ENCODE measurements at regions not wholly inside any gene's neighbourhood (a gene's known extent, or its start where the extent isn't known, plus 50 kb on each side); places are given as distances from the start of the nearest gene placed in this dataset.

- H3K4me1 Mint-ChIP-seq (ENCODE audit: low read depth) = no peaks in the 10 kb centered on the region
- H3K4me3 Mint-ChIP-seq = no peak overlapping the region
- H3K27me3 Mint-ChIP-seq = no peaks in the 10 kb centered on the region
- H3K27ac Mint-ChIP-seq = no peak overlapping the region
- H3K9me3 Mint-ChIP-seq (ENCODE audit: low read depth) = no peaks in the 10 kb centered on the region
- H3K36me3 Mint-ChIP-seq = no peaks in the 10 kb centered on the region
Measured at GRCh38 chr2:40507432-40507831, 55.5 kb upstream of the SLC8A1 start.

GRCh38 chr2:40510304-40510703 is 58.4 kb upstream of the SLC8A1 start:
- H3K36me3 Mint-ChIP-seq = no peaks in the 10 kb centered on the region
- H3K27me3 Mint-ChIP-seq = no peaks in the 10 kb centered on the region
- H3K4me1 Mint-ChIP-seq (ENCODE audit: low read depth) = no peaks in the 10 kb centered on the region
- no peak overlapping the region for H3K4me3 Mint-ChIP-seq
- H3K27ac Mint-ChIP-seq = no peak overlapping the region
- no peaks in the 10 kb centered on the region for H3K9me3 Mint-ChIP-seq (ENCODE audit: low read depth)

- H3K9me3 Mint-ChIP-seq (ENCODE audit: low read depth) = no peaks in the 10 kb centered on the region
- no peak overlapping the region for H3K4me3 Mint-ChIP-seq
- H3K27ac Mint-ChIP-seq = no peak overlapping the region
- no peaks in the 10 kb centered on the region for H3K36me3 Mint-ChIP-seq
- H3K4me1 Mint-ChIP-seq (ENCODE audit: low read depth) = no peaks in the 10 kb centered on the region
- no peaks in the 10 kb centered on the region for H3K27me3 Mint-ChIP-seq
Measured at GRCh38 chr2:40511661-40512213, 59.8 kb upstream of the SLC8A1 start.

- no peaks in the 10 kb centered on the region for H3K4me1 Mint-ChIP-seq (ENCODE audit: low read depth)
- H3K36me3 Mint-ChIP-seq = no peaks in the 10 kb centered on the region
- H3K4me3 Mint-ChIP-seq = no peak overlapping the region
- no peaks in the 10 kb centered on the region for H3K27me3 Mint-ChIP-seq
- H3K9me3 Mint-ChIP-seq (ENCODE audit: low read depth) = no peaks in the 10 kb centered on the region
- H3K27ac Mint-ChIP-seq = no peak overlapping the region
Measured at GRCh38 chr2:40512256-40512655, 60.4 kb upstream of the SLC8A1 start.

- Mint-ChIP-seq H3K4me3 (no peak overlapping the region), H3K36me3 (no peaks in the 10 kb centered on the region), H3K27me3 (no peaks in the 10 kb centered on the region), H3K9me3 (ENCODE audit: low read depth) (no peaks in the 10 kb centered on the region), H3K27ac (no peak overlapping the region), H3K4me1 (ENCODE audit: low read depth) (no peaks in the 10 kb centered on the region)
Measured at GRCh38 chr2:40513201-40513600, 61.3 kb upstream of the SLC8A1 start.

- no peak overlapping the region for H3K4me3 Mint-ChIP-seq
- no peaks in the 10 kb centered on the region for H3K9me3 Mint-ChIP-seq (ENCODE audit: low read depth)
- H3K27me3 Mint-ChIP-seq = no peaks in the 10 kb centered on the region
- H3K36me3 Mint-ChIP-seq = no peaks in the 10 kb centered on the region
- no peak overlapping the region for H3K27ac Mint-ChIP-seq
- no peaks in the 10 kb centered on the region for H3K4me1 Mint-ChIP-seq (ENCODE audit: low read depth)
Measured at GRCh38 chr2:40516604-40517003, 64.7 kb upstream of the SLC8A1 start.

- Mint-ChIP-seq H3K9me3 (ENCODE audit: low read depth) (peaks cover 11% of the 10 kb centered on the region), H3K4me3 (no peak overlapping the region), H3K27me3 (no peaks in the 10 kb centered on the region), H3K27ac (no peak overlapping the region), H3K36me3 (no peaks in the 10 kb centered on the region), H3K4me1 (ENCODE audit: low read depth) (no peaks in the 10 kb centered on the region)
Measured at GRCh38 chr2:40528564-40528963, 76.7 kb upstream of the SLC8A1 start.

GRCh38 chr2:40531359-40531758 is 79.5 kb upstream of the SLC8A1 start:
- no peaks in the 10 kb centered on the region for H3K36me3 Mint-ChIP-seq
- H3K4me3 Mint-ChIP-seq = no peak overlapping the region
- no peaks in the 10 kb centered on the region for H3K4me1 Mint-ChIP-seq (ENCODE audit: low read depth)
- H3K27me3 Mint-ChIP-seq = no peaks in the 10 kb centered on the region
- H3K27ac Mint-ChIP-seq = no peak overlapping the region
- peaks cover 11% of the 10 kb centered on the region for H3K9me3 Mint-ChIP-seq (ENCODE audit: low read depth)

GRCh38 chr2:40534528-40534927 is 82.6 kb upstream of the SLC8A1 start:
- H3K27ac Mint-ChIP-seq = no peak overlapping the region
- no peak overlapping the region for H3K4me3 Mint-ChIP-seq
- no peaks in the 10 kb centered on the region for H3K27me3 Mint-ChIP-seq
- H3K4me1 Mint-ChIP-seq (ENCODE audit: low read depth) = no peaks in the 10 kb centered on the region
- H3K9me3 Mint-ChIP-seq (ENCODE audit: low read depth) = peaks cover 3% of the 10 kb centered on the region
- no peaks in the 10 kb centered on the region for H3K36me3 Mint-ChIP-seq

GRCh38 chr2:40535972-40536371 is 84.1 kb upstream of the SLC8A1 start:
- no peaks in the 10 kb centered on the region for H3K27me3 Mint-ChIP-seq
- no peak overlapping the region for H3K4me3 Mint-ChIP-seq
- H3K9me3 Mint-ChIP-seq (ENCODE audit: low read depth) = no peaks in the 10 kb centered on the region
- no peaks in the 10 kb centered on the region for H3K4me1 Mint-ChIP-seq (ENCODE audit: low read depth)
- H3K27ac Mint-ChIP-seq = no peak overlapping the region
- H3K36me3 Mint-ChIP-seq = no peaks in the 10 kb centered on the region

GRCh38 chr2:40540026-40540425 is 88.1 kb upstream of the SLC8A1 start:
- Mint-ChIP-seq H3K27me3 (no peaks in the 10 kb centered on the region), H3K4me1 (ENCODE audit: low read depth) (no peaks in the 10 kb centered on the region), H3K36me3 (no peaks in the 10 kb centered on the region), H3K4me3 (no peak overlapping the region), H3K9me3 (ENCODE audit: low read depth) (no peaks in the 10 kb centered on the region), H3K27ac (no peak overlapping the region)

GRCh38 chr2:40543381-40543780 is 91.5 kb upstream of the SLC8A1 start:
- no peaks in the 10 kb centered on the region for H3K27me3 Mint-ChIP-seq
- H3K27ac Mint-ChIP-seq = no peak overlapping the region
- no peaks in the 10 kb centered on the region for H3K4me1 Mint-ChIP-seq (ENCODE audit: low read depth)
- no peaks in the 10 kb centered on the region for H3K36me3 Mint-ChIP-seq
- H3K4me3 Mint-ChIP-seq = no peak overlapping the region
- H3K9me3 Mint-ChIP-seq (ENCODE audit: low read depth) = no peaks in the 10 kb centered on the region

GRCh38 chr2:40544072-40544471 is 92.2 kb upstream of the SLC8A1 start:
- Mint-ChIP-seq H3K4me1 (ENCODE audit: low read depth) (no peaks in the 10 kb centered on the region), H3K27ac (no peak overlapping the region), H3K4me3 (no peak overlapping the region)

GRCh38 chr2:40545645-40546044 is 93.8 kb upstream of the SLC8A1 start:
- Mint-ChIP-seq H3K36me3 (no peaks in the 10 kb centered on the region), H3K9me3 (ENCODE audit: low read depth) (no peaks in the 10 kb centered on the region), H3K27me3 (no peaks in the 10 kb centered on the region), H3K4me1 (ENCODE audit: low read depth) (no peaks in the 10 kb centered on the region), H3K4me3 (no peak overlapping the region), H3K27ac (no peak overlapping the region)

More at GRCh38 chr2:40544072-40544471, 92.2 kb upstream of the SLC8A1 start:
- Mint-ChIP-seq H3K27me3 (no peaks in the 10 kb centered on the region), H3K9me3 (ENCODE audit: low read depth) (no peaks in the 10 kb centered on the region), H3K36me3 (no peaks in the 10 kb centered on the region)

GRCh38 chr2:40546439-40547191 is 94.7 kb upstream of the SLC8A1 start:
- no peak overlapping the region for H3K4me3 Mint-ChIP-seq
- H3K9me3 Mint-ChIP-seq (ENCODE audit: low read depth) = no peaks in the 10 kb centered on the region
- H3K27ac Mint-ChIP-seq = no peak overlapping the region
- H3K36me3 Mint-ChIP-seq = no peaks in the 10 kb centered on the region
- H3K4me1 Mint-ChIP-seq (ENCODE audit: low read depth) = no peaks in the 10 kb centered on the region
- no peaks in the 10 kb centered on the region for H3K27me3 Mint-ChIP-seq

GRCh38 chr2:40548521-40548920 is 96.6 kb upstream of the SLC8A1 start:
- Mint-ChIP-seq H3K27me3 (no peaks in the 10 kb centered on the region), H3K4me3 (no peak overlapping the region), H3K9me3 (ENCODE audit: low read depth) (no peaks in the 10 kb centered on the region), H3K36me3 (no peaks in the 10 kb centered on the region), H3K4me1 (ENCODE audit: low read depth) (no peaks in the 10 kb centered on the region), H3K27ac (no peak overlapping the region)
